ENCODE measurements at regions not wholly inside any gene's neighbourhood (a gene's known extent, or its start where the extent isn't known, plus 50 kb on each side); places are given as distances from the start of the nearest gene placed in this dataset.

DNA sequence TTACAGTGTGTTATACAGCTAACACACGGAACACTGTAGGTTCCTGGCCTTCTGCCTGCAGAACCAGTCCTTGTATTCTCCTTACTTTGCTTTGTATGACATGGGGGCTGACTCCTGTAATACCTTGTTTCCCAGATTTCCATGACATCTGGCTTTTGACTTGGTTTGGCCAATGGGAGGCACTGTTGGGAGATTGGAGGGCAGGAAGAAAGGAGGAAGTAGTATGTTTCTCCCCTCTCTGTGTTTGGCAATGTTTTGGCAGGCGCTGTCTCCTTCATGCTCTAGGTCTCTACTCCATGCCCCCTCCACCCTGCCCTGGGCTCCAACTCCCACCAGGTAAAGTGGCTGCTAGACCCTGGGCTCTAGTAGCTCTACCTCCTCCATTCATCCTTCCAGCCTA is 331.1 kb upstream of the SLC14A2 start:
- Mint-ChIP-seq H3K4me3 (no peak overlapping the region), H3K36me3 (no peaks in the 10 kb centered on the region), H3K27ac (no peak overlapping the region), H3K9me3 (no peaks in the 10 kb centered on the region), H3K4me1 (ENCODE audit: unreplicated experiment) (peaks cover 6% of the 10 kb centered on the region), H3K27me3 (peaks cover 8% of the 10 kb centered on the region)
- TF ChIP-seq, protein P1, sequence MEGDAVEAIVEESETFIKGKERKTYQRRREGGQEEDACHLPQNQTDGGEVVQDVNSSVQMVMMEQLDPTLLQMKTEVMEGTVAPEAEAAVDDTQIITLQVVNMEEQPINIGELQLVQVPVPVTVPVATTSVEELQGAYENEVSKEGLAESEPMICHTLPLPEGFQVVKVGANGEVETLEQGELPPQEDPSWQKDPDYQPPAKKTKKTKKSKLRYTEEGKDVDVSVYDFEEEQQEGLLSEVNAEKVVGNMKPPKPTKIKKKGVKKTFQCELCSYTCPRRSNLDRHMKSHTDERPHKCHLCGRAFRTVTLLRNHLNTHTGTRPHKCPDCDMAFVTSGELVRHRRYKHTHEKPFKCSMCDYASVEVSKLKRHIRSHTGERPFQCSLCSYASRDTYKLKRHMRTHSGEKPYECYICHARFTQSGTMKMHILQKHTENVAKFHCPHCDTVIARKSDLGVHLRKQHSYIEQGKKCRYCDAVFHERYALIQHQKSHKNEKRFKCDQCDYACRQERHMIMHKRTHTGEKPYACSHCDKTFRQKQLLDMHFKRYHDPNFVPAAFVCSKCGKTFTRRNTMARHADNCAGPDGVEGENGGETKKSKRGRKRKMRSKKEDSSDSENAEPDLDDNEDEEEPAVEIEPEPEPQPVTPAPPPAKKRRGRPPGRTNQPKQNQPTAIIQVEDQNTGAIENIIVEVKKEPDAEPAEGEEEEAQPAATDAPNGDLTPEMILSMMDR (conservative IDR thresholded peaks at IDR 0.05): no peak
- DNase-seq (ENCODE audit: extremely low spot score, unreplicated experiment): no peak

DNA sequence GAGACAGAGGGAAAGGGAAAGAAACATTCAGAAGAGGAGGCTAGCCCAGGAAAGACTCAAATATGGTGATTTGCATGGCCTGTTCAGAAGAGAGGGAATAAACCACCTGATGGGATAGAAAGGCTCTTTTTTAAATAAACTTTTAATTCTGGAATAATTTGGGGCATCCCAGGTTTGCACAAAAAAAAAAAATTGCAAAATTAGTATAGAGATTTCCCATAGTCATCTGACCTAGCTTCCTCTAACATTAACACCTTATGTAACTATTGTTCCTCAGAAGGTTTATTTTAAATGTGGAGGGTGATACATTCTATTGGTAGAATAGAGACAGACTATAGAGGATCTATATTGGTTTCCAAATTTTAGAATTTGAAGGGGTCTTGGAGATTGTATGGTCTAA is 330.4 kb upstream of the SLC14A2 start:
- H3K4me3 Mint-ChIP-seq: no peak overlapping the region
- TF ChIP-seq, protein P1 (conservative IDR thresholded peaks at IDR 0.05): no peak
- peaks cover 8% of the 10 kb centered on the region for H3K27me3 Mint-ChIP-seq
- peaks cover under 1% of the 10 kb centered on the region for H3K4me1 Mint-ChIP-seq (ENCODE audit: unreplicated experiment)
- H3K27ac Mint-ChIP-seq: no peak overlapping the region
- H3K36me3 Mint-ChIP-seq: no peaks in the 10 kb centered on the region
- no peak for DNase-seq (ENCODE audit: extremely low spot score, unreplicated experiment)
- no peaks in the 10 kb centered on the region for H3K9me3 Mint-ChIP-seq

DNA sequence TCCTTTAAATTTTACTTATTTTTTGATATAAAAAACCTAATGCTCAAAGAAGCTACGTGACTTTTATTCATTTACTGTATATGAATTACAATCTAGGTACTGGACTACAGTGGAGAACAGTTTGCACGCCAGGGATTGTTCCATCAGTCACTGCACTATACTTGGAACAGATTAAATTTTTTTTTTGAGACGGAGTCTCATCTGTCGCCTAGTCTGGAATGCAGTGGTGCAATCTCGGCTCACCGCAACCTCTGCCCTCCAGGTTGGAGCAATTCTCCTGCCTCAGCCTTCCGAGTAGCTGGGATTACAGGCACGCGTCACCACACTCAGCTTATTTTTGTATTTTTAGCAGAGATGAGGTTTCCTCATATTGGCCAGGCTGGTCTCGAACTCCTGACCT is 330.0 kb upstream of the SLC14A2 start:
- TF ChIP-seq, protein P1 (conservative IDR thresholded peaks at IDR 0.05): no peak
- Mint-ChIP-seq H3K4me1 (ENCODE audit: unreplicated experiment) (no peaks in the 10 kb centered on the region), H3K4me3 (no peak overlapping the region), H3K27ac (no peak overlapping the region), H3K36me3 (no peaks in the 10 kb centered on the region), H3K27me3 (peaks cover 8% of the 10 kb centered on the region), H3K9me3 (no peaks in the 10 kb centered on the region)
- DNase-seq (ENCODE audit: extremely low spot score, unreplicated experiment): no peak

DNA sequence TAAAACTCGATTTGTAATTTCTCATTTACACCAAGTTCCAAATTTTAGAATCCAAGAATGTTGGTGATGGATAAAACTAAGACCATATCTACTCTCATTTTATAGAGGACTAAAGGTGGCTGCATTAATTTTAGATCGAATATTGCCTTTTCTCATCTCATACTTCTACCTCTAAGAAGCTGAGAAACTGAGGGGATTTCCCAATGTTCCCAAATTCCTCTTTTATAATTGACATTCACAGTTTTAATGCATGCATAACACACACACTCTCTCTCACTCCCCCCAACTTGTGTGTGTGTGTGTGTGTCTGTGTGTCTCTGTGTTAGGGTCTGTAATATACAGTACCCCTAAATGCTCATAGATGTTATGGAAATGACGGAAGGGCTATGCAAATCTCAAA is 328.8 kb upstream of the SLC14A2 start:
- Mint-ChIP-seq H3K4me1 (ENCODE audit: unreplicated experiment) (no peaks in the 10 kb centered on the region), H3K4me3 (no peak overlapping the region), H3K27ac (no peak overlapping the region), H3K36me3 (no peaks in the 10 kb centered on the region), H3K27me3 (peaks cover 3% of the 10 kb centered on the region), H3K9me3 (no peaks in the 10 kb centered on the region)
- DNase-seq (ENCODE audit: extremely low spot score, unreplicated experiment): no peak
- TF ChIP-seq, protein P1 (conservative IDR thresholded peaks at IDR 0.05): no peak

DNA sequence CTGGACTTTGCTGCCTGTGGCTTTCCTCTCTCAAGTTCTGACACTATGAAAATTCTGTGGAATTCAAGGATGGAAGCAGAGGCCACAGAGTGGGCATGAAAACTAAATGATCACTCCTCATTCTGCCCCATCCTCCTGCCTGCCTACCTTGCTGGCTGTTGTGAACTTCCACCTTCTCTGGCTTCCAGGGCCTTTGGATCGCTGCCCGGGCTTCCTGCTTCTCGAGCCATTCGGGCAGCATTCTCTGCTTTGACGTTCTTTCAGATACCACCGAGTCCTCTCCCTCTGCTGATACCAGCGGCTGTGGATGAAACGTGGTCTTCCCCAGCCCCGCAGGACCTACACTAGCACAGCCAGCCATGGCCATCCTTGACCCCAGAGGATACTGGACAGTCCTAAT is 327.7 kb upstream of the SLC14A2 start:
- H3K4me1 Mint-ChIP-seq (ENCODE audit: unreplicated experiment): peaks cover 7% of the 10 kb centered on the region
- no peaks in the 10 kb centered on the region for H3K27me3 Mint-ChIP-seq
- no peaks in the 10 kb centered on the region for H3K9me3 Mint-ChIP-seq
- H3K4me3 Mint-ChIP-seq: no peak overlapping the region
- H3K36me3 Mint-ChIP-seq: no peaks in the 10 kb centered on the region
- no peak for DNase-seq (ENCODE audit: extremely low spot score, unreplicated experiment)
- TF ChIP-seq, protein P1 (conservative IDR thresholded peaks at IDR 0.05): no peak
- H3K27ac Mint-ChIP-seq: no peak overlapping the region

DNA sequence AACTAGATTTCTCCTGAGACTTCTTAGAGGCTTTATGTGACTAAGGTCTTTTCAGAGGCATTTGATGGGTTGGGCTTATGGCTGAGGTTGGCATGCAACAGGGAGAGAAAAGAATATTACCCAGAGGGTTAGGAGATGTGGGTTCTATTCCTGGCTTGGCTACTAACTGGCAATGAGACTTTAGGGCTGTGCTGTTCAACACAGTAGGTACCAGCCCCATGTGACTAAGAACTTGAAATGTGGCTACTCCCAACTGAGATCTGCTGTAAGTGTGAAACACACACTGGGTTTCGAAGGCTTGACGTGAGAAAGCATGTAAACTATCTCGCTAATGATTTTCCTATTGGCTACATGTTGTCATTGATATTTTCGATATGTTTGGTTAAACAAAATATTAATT is 324.9 kb upstream of the SLC14A2 start:
- no peak overlapping the region for H3K4me3 Mint-ChIP-seq
- H3K4me1 Mint-ChIP-seq (ENCODE audit: unreplicated experiment): peaks cover 7% of the 10 kb centered on the region
- no peaks in the 10 kb centered on the region for H3K9me3 Mint-ChIP-seq
- TF ChIP-seq, protein P1 (conservative IDR thresholded peaks at IDR 0.05): no peak
- H3K27ac Mint-ChIP-seq: no peak overlapping the region
- H3K27me3 Mint-ChIP-seq: no peaks in the 10 kb centered on the region
- DNase-seq (ENCODE audit: extremely low spot score, unreplicated experiment): no peak
- no peaks in the 10 kb centered on the region for H3K36me3 Mint-ChIP-seq
